ENCODE measurements at regions not wholly inside any gene's neighbourhood (a gene's known extent, or its start where the extent isn't known, plus 50 kb on each side); places are given as distances from the start of the nearest gene placed in this dataset.

DNA sequence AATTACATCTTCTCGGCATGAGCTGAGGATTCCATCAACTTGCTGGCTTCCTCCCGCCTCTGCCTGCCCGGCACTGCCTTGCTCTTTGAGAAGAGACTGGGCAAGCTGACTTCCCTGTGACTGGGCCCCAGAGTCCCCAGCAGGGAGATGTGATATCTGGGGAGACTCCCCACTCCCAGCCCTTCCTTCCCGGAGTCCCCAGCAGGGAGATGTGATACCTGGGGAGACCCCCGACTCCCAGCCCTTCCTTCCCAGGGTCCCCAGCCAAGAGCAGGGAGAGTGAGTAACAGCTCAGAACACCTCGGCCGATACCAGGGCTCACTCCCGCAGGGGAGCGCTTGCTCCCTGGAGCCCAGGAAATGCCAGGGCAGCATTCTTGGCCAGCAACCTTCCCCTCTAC lies 90.1 kb upstream of the NEURL1B start:
- no peaks in the 10 kb centered on the region for H3K4me1 ChIP-seq (ENCODE audit: control insufficient read depth, insufficient read depth, low read length)
- intact Hi-C loops (cut with micrococcal nuclease): no loop called here
- Mint-ChIP-seq H3K4me3 (no peak overlapping the region), H3K27ac (no peak overlapping the region), H3K27me3 (ENCODE audit: low read depth in 2 of 2) (peaks cover 0 to 9% of the 10 kb centered on the region in 2 donors), H3K36me3 (no peaks in the 10 kb centered on the region), H3K9me3 (no peaks in the 10 kb centered on the region), H3K4me1 (no peaks in the 10 kb centered on the region)
- no peaks in the 10 kb centered on the region for H3K36me3 ChIP-seq (ENCODE audit: control insufficient read depth, insufficient read depth, low read length)
- H3K4me3 ChIP-seq (ENCODE audit: low read length): no peak overlapping the region
- TF ChIP-seq, protein P1, sequence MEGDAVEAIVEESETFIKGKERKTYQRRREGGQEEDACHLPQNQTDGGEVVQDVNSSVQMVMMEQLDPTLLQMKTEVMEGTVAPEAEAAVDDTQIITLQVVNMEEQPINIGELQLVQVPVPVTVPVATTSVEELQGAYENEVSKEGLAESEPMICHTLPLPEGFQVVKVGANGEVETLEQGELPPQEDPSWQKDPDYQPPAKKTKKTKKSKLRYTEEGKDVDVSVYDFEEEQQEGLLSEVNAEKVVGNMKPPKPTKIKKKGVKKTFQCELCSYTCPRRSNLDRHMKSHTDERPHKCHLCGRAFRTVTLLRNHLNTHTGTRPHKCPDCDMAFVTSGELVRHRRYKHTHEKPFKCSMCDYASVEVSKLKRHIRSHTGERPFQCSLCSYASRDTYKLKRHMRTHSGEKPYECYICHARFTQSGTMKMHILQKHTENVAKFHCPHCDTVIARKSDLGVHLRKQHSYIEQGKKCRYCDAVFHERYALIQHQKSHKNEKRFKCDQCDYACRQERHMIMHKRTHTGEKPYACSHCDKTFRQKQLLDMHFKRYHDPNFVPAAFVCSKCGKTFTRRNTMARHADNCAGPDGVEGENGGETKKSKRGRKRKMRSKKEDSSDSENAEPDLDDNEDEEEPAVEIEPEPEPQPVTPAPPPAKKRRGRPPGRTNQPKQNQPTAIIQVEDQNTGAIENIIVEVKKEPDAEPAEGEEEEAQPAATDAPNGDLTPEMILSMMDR (IDR thresholded peaks at IDR 0.05): no peak
- 83% methylated on average over 9 of the region's 9 CpGs for WGBS (ENCODE audit: insufficient coverage)
- ATAC-seq (no peak), DNase-seq (no peak)
- no peaks in the 10 kb centered on the region for H3K27me3 ChIP-seq (ENCODE audit: control insufficient read depth, insufficient read depth, low read length)
- no peaks in the 10 kb centered on the region for H3K9me3 ChIP-seq (ENCODE audit: control insufficient read depth, insufficient read depth, low read length)
- H3K27ac ChIP-seq (ENCODE audit: low read length): no peak overlapping the region

DNA sequence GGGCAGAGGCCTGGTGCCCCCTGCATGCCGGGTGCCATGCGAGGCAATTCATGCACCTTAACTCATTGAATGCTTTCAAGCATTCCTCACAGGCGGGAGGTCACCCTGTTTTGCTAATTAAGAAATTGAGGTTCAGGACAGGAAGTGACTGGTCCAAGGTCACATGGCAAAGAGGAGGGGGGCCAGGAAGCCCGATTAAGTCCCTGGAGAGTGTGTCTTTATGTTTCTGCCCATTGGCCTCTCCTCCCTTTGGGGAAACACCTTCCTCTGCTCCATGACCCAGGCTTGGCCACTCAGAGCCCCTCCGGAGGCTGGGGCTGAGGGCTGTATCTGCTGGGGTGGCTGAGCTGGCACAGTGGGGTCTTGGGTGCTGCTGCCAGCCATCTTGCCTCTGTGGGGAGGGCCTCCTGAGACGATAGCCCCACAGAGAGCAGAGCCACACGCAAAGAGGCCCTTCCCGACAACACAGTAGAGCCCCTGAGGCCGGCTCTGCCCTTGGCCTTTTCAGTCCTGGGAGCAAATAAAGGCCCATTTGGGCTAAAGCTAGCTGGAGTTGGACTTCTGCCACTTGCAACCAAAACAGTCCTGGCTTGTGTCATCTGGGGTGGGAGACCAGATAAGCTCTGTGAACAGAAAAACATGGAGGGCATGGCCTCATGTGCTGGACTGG lies 90.8 kb upstream of the NEURL1B start:
- Histone ChIP-seq H3K4me3 (ENCODE audit: low read length) (no peak overlapping the region), H3K27me3 (ENCODE audit: control insufficient read depth, insufficient read depth, low read length) (no peaks in the 10 kb centered on the region), H3K27ac (ENCODE audit: low read length) (no peak overlapping the region), H3K9me3 (ENCODE audit: control insufficient read depth, insufficient read depth, low read length) (no peaks in the 10 kb centered on the region), H3K4me1 (ENCODE audit: control insufficient read depth, insufficient read depth, low read length) (no peaks in the 10 kb centered on the region), H3K36me3 (ENCODE audit: control insufficient read depth, insufficient read depth, low read length) (no peaks in the 10 kb centered on the region)
- DNase-seq (no peak), ATAC-seq (no peak)
- Mint-ChIP-seq H3K27me3 (ENCODE audit: low read depth in 2 of 2) (peaks cover 8 to 11% of the 10 kb centered on the region in 2 donors), H3K4me3 (no peak overlapping the region), H3K9me3 (no peaks in the 10 kb centered on the region), H3K4me1 (no peaks in the 10 kb centered on the region), H3K27ac (no peak overlapping the region), H3K36me3 (no peaks in the 10 kb centered on the region)
- intact Hi-C loops (cut with micrococcal nuclease): no loop called here
- 83% methylated on average over 9 of the region's 9 CpGs for WGBS (ENCODE audit: insufficient coverage)
- TF ChIP-seq, protein P1 (IDR thresholded peaks at IDR 0.05): no peak

DNA sequence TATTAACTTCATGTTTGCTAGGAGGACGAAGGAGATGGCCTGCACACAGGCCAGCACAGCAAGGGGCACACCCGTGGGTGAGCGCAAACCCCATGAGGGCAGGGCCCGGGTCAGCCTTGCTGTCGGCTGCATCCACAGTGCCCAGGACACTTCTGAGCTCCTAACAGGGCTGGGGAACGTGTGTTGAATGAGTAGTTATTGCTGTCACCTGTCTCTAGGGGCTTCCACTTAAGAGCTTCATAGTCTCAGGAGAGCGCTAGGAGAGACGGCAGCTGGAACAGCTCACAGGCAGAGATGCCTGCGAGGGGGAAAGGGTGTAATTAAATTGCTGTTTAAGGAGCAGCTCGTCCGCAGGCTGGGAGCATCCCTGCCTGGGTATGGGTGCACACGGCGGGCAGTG lies 91.4 kb upstream of the NEURL1B start:
- H3K27ac ChIP-seq (ENCODE audit: low read length): no peak overlapping the region
- no peaks in the 10 kb centered on the region for H3K4me1 ChIP-seq (ENCODE audit: control insufficient read depth, insufficient read depth, low read length)
- no peaks in the 10 kb centered on the region for H3K4me1 Mint-ChIP-seq
- H3K27me3 Mint-ChIP-seq (ENCODE audit: low read depth in 2 of 2): peaks cover 9 to 14% of the 10 kb centered on the region in 2 donors
- H3K4me3 Mint-ChIP-seq: no peak overlapping the region
- DNase-seq (no peak), ATAC-seq (no peak)
- H3K36me3 Mint-ChIP-seq: no peaks in the 10 kb centered on the region
- no peak overlapping the region for H3K4me3 ChIP-seq (ENCODE audit: low read length)
- TF ChIP-seq, protein P1 (IDR thresholded peaks at IDR 0.05): no peak
- no peak overlapping the region for H3K27ac Mint-ChIP-seq
- no peaks in the 10 kb centered on the region for H3K27me3 ChIP-seq (ENCODE audit: control insufficient read depth, insufficient read depth, low read length)
- intact Hi-C loops (cut with micrococcal nuclease): no loop called here
- H3K9me3 ChIP-seq (ENCODE audit: control insufficient read depth, insufficient read depth, low read length): no peaks in the 10 kb centered on the region
- WGBS (ENCODE audit: insufficient coverage): 87% methylated on average over 13 of the region's 13 CpGs
- no peaks in the 10 kb centered on the region for H3K36me3 ChIP-seq (ENCODE audit: control insufficient read depth, insufficient read depth, low read length)
- H3K9me3 Mint-ChIP-seq: no peaks in the 10 kb centered on the region

Measured in natural killer cell (primary cell).